ENCODE measurements at regions not wholly inside any gene's neighbourhood (a gene's known extent, or its start where the extent isn't known, plus 50 kb on each side); places are given as distances from the start of the nearest gene placed in this dataset.
"Not testable (repeated sequence)": the region's sequence is repeated elsewhere in the genome, so short reads cannot be mapped to it uniquely, and the experiment has no call there.

DNA sequence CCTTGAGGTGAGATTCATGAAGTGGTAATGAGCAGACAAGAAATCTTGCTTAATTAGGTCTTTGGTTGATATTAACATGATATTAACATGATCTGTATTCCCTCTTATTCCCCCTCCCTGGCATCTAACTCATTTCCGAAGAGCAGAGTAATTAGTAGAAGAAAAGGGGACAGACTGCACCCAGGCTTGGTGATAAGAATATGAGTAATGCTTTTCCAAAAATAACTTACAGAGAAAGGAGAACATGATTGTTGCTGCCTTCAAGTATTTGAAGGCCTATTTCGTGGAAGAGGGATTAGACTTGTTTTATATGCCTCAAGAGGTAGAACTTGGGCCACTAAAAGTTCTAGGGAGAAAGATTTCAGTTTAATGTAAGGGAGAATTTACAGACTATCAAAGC, 130.6 kb upstream of the ATP5MC3 start:
- no peak for DNase-seq

DNA sequence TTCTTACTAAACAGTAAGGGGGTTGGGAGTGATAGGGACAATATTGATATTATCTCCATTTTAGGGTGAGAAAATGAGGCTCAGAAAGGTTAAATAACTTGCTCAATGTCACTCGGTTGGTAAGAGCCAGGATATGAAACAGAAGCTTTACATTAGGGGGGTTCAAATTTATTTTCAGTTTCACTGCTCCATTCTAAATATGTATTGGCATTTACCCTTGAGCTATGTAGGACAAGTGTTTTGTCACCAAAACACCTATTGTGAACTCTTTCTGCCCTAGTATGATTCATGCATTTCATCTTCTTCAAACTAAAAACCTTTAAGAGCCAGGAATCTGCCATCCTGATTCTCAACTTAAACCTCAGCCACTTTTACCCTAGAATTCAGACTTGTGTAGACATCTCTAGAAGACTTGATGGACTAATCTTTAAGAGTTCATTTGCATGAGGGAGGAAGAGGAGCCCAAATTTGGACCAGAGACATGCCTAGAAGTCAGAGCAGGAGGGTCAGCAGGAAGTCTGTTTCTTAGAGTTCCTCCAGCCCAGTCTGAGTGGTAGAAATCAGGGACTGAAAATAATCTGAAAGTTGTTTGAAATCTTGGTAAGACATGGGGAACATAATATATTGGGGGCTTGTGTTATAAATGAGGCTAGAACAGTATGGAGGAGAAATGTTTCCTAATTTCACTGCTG, 129.4 kb upstream of the ATP5MC3 start:
- DNase-seq: no peak

DNA sequence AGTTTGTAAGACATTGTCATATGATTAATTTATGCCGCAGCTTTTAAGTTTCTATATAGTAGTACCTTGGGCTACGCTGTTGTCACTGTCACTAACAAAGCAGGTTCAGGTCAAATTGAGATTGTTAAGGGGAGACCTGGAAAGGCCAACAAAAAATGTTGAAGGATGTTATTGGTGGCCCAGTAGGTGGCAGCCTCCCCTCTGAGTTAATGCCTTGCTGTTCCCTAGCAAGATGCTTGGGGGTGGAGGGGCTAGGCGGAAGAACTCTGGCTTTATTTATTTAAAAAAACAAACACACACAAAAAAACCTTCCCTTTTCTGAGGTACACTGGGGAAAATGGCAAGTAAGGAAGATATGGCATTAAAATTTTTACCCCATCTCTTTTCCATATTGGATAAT, 128.3 kb upstream of the ATP5MC3 start:
- peak; percentile 22 for DNase-seq

DNA sequence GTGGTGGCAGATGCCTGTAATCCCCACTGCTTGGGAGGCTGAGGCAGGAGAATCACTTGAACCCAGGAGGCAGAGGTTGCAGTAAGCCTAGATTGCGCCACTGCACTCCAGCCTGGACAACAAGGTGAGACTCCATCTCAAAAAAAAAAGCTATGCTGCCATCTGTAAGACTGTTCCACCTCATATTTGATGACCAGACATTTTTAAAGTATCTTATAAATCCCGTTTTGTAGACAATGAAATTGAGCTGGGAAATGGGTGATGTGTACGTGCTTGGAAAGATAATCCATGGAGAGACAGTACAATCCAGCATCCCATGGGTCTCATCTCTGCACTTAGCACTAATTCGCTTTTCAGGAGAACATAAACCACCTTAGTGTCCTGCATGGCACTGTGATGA, 126.5 kb upstream of the ATP5MC3 start:
- no peak for DNase-seq

DNA sequence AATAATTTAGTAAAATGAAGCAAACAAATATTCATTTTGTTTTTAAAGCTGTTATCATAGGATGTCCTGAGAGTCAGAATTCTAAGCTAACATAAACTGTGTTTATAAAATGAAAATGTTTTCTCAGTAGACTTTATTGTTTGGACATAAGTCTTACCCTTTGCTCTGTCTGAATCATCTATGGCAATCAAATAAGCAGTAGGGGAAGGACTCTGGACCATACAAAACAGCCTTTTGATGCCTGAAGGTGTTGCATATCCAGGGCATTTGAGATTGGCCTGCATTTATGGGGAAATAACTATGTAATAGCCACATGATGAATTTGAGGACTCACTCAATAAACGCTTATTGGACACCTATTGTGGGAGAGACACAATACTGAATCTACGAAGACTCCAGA, 123.0 kb upstream of the ATP5MC3 start:
- DNase-seq: no peak

DNA sequence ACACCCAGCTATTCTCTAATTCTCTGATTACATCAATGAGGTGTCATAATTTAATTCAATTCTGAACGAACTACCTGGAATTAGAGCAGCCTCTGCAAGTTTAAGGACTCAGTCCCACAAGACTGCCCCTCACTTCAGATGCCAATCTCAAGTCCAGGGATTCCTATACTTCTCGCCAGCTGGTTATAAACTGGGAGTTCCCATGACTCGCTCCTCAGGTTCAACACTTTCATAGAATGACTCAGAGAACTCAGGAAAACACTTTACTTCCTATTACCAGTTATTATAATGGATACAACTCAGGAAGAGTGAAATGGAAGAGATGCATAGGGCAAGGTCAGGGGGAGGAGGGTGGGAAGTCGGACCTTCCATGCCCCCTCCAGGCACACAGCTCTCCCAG, 112.3 kb upstream of the ATP5MC3 start:
- no peak for DNase-seq

DNA sequence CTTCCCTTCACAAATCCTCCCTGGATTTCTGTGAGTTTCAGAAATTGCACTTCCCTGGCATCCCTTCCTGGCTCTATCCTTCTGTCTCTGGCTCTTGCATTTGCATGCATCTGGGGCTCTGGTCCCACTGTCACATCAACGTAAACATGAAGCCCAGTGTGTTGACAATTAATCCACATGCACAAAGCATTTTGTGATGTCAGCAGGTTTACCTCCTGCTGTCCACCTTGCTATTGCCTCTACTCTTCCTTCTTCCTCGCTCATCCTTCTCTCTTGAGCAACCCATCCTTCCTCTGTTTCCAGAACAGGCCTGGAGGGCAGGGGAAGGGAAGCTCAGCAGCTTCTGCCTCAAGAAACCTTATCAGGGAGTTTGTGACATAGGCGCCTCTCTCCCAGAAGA, 111.7 kb upstream of the ATP5MC3 start:
- no peak for DNase-seq

DNA sequence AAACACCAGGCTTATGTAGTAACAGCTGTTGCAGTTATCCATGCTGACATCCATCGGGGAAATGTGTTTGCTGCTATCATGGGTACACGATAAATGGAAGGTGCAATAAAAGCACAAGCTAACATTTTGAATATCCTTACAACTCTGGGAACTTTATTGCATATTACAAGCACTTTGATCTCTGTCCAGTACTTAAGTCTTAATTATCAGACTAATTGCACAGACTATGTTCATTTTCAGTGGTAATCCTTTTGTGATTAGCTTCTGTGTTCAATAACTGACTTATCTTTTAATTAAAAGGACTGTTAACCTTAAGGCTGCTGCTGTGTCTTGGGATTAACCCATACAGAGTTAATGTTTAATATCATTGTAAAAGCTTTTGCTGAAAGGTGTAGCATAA, 101.4 kb upstream of the ATP5MC3 start:
- DNase-seq: no peak

DNA sequence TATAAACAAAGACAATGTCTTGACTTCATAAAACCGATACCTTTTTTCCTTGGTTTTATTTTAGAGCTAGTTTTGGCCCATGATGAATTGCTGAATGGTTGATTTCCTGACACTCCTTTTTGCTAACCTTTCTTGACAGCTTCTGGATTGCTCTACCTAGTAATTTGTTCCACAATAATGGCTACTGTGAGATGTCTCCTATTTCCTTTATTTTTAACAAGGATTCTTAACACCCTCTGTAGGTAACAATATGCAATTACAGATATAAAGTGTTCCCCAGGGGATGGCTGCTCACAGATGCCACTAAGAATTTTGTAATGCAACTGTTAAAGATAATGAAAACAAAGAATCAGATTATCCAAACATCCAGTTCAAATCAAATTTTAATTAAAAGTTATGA, 100.8 kb upstream of the ATP5MC3 start:
- DNase-seq: peak; percentile 36

DNA sequence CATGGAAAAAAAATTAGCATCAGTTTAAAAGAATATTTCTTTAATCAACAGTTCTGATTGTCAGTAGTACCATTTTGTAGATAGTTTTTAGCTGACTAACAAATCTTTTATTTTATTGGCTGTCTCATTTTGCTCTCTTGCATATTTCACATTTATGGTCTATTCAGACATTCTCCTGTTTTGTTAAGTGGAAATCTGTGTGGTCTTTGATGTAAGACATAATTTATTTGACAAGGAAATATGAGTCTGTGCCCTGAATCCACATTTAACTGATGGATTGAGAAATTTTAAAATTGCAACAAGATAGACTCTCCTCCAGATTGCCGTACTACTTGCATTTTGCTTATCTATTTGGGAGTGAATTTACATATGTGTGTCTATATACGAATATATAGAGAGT, 96.3 kb upstream of the ATP5MC3 start:
- DNase-seq: no peak

DNA sequence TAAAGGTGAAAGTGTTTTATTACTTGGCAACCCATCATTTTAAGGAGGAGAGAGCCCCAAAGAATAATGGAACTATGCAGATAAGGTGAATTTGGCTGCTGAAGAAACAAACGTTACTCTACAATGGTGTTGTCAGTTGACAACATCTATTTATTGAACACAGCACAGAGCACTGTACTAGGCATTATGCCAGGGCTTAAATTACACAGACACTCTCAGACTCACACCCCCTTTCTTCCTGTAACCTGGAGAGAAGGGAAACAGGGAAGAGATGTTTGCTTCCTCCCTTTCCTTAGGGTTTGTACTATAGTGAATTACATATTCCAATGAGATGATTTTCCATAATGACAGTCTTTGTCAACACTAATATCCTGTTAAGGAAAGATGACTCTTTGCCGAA, 94.0 kb upstream of the ATP5MC3 start:
- no peak for DNase-seq

DNA sequence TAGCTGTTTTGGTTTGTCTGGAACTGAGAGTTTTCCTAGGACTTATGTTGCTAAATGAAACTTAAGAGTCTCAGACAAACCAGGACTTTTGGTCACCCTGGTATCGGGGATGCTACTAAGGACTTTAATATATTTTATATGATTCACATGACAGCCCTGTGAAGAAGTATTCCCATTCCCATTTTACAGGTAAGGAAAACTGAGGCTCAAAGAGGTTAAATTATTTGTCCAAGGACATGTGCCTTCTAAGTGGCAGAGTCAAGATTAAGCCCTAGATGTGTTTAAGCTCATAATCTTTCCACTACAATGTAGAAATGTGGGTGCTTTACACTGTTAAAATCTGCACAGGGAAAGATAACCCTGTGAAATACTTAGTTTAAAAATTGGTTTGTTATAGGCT, 77.7 kb upstream of the ATP5MC3 start:
- DNase-seq: no peak

DNA sequence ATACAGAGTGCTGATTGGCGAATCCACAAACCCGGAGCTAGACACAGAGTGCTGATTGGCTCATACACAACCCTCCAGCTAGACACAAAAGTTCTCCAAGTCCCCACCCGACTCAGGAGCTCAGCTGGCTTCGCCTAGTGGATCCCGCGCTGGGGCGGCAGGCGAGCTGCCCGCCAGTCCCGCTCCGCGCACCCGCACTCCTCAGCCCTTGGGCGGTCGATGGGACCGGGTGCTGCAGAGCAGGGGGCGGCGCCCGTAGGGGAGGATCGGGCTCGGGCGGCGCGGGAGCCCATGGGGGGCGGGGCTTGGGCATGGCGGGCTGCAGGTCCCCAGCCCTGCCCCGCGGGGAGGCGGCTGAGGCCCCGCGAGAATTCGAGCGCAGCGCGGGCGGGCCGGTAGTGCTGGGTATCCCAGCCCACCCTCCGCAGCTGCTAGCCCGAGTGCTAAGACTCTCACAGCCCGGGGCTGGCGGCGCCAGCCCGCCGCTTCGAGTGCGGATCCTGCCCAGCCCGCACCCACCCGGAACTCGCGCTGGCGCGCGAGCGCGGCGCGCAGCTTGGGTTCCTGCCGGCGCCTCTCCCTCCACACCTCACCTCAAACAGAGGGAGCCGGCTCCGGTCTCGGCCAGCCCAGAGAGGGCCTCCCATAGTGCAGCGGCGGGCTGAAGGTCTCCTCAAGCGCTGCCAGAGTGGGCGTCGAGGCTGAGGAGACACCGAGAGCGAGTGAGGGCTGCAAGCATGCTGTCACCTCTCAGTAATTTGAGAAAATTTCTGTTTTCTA, 75.5 kb upstream of the ATP5MC3 start:
- DNase-seq: no peak

DNA sequence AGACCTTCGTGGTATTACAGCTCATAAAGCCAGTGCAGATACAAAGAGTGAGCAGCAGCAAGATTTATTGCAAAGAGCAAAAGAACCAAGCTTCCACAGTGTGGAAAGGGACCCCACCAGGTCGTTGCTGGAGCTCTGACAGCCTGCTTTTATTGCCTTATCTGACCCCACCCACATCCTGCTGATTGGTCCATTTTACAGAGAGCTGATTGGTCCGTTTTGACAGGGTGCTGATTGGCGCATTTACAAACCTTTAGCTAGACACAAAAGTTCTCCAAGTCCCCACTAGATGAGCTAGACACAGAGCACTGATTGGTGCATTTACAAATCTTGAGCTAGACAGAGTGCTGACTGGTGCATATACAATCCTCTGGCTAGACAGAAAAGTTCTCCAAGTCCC, 74.9 kb upstream of the ATP5MC3 start:
- not testable (repeated sequence) for DNase-seq

DNA sequence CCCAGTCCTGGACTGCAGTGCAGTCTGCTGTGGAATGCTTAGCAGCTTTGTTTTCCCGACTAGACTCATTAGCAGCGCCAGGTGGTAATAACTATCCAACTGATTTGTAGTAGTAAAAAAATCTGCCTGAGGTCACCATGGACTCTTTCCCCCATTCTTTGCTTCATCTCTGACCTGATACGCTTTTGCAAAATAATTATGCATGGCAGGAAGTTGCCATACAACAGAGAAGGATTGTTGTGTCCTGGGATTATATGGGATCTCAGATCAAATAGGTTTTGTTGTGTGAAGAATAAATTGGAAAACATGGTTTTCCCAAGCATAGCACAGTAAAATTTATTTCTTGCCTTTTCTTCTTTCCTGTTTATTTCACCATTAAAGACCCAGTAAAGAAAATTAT, 72.4 kb upstream of the ATP5MC3 start:
- no peak for DNase-seq

DNA sequence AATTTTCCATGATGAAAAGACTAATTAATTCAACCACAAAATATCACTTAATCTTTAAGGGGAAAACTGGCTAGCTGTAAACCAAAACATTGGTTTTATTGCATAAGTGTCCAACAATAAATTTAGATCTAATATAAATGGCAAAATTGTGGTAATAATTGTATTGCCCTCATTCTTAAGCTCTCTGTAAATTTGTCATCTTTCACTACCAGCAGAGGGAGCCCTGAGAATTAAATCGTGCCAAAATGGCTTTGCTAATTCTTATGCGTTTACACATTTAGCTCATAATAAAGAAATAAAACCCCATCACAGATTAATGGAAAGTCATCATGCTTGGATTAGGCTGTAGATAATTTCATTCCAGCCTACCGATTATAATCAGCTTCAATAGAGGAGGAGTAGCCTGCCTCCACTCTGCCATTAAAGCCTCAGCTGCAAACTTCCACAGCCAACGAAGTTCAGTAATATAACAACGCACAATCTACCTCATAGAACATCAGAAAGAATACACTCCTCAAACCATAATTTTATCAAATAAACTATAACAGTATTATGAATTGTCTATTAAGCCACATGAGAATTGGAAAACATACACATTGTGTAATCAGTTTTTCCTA, 70.0 kb upstream of the ATP5MC3 start:
- DNase-seq: peak; percentile 32

DNA sequence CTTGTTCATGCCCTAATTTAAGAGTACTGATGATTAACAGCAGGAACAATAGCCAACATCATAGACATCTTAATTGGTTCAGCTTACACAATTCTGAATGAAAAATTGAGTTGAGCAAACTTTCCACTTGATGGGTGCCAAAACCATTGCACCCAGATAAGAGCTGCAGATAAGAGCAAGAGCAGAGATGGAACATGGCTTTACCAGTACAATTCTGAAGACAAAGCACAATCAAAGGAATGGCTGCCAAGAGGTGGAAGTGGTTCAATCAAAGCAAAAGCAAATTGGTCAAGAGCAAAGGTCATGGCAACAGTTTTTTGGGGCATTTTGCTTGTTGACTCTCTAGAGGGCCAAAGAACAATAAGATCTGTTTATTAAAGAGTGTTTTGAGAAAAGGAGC, 65.6 kb upstream of the ATP5MC3 start:
- DNase-seq: no peak

DNA sequence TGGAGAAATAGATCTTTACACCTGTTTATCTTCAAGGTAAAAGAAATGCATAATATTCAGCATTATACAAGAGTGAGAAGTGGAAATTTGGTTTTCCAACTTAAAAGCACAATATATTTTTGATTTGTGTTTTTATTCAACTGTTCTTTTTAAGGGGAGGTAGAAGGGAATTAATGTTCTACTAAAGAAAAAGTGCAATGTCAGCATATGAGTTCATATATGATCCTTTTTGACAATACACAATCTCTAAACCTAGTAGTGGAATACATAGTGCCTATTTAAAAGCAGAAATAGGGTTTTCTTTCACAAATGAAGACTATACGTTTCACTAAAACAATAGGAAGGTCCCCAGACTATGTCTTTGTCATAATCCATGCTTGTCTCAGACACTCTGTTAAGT, 63.2 kb upstream of the ATP5MC3 start:
- DNase-seq: no peak

DNA sequence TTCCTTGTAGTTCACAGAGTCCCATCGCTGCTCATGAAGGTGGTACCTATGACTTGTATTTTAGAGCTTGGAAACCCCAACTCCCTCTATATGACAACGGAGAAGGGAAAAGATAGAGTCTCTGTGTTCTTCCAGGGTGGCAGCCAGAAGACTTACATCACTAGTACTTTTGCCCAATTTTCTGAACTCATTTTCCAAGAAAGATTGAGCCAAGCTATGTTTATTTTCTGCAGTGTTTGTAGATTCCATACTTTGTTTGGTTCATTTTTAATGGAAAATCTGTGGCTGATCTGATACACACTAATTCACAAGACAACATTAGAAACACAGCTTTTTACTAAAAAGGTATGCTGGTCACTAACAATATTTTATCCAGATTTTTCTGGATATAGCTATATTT, 60.2 kb upstream of the ATP5MC3 start:
- no peak for DNase-seq

DNA sequence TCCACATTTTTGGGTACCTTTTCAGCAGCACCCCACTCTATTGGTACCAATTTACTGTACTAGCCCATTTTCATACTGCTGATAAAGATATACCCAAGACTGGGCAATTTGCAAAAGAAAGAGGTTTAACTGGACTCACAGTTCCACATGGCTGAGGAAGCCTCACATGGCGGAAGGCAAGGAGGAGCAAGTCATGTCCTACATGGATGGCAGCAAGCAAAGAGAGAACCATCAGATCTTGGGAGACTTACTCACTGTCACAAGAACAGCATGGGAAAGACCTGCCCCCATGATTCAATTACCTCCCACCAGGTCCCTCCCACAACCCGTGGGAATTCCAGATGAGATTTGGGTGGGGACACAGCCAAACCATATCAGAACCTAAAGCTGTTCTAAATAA, 58.5 kb upstream of the ATP5MC3 start:
- not testable (repeated sequence) for DNase-seq

DNA sequence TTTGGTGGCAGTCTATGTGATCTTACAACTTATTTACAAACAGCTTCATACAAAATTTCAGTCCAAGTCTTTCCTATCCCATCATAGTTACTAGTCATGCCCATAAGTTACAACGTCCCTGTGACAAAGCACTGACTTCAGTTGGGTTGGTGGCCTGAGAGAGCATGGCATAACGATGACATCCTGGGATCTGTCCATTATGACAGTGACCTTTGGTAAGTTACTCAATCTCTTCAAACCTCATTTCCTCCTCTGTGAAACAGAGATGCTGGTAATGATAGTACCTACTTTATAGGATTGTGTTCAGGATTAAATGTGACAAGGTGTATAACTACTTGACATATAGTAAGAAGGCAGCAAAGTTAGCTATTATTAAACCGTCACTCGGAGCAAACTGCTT, 55.4 kb upstream of the ATP5MC3 start:
- no peak for DNase-seq

DNA sequence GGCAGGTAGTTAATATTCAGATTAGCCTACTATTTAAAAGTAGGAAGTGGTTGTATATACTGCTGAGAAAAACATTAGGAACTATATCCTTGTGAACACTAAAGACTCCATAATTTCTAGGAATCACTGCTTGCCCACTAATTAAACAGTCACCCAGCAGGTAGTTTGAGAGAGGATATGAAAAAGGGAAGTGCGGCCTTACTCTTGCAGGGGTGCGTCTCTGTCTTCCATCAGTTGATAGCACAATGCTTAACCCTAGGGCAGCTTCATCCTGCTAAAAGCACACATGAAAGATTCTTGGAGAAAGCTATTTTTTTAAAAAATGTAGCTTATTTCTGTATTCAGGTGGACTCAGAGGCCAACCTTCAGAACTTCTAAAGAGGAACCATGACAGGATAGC, 53.1 kb upstream of the ATP5MC3 start:
- DNase-seq: no peak

DNA sequence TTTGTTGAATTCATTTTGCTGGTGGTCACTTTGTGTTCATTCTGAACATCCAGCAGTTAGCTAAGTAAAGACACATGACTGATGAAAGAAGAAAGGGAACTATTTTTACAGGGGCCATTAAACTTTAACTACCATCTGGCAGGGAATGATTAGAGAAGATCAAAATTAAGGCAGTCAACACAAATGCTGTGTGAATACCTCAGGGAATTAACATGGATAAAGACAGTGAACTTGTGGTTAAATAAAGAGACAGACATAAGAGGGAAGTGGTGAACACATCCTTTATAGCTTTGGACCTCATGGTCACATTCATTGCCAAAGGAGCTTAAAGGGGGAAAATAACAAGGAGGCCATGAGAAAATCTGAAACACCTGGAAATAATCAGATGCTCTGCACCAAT, 52.6 kb upstream of the ATP5MC3 start:
- no peak for DNase-seq

DNA sequence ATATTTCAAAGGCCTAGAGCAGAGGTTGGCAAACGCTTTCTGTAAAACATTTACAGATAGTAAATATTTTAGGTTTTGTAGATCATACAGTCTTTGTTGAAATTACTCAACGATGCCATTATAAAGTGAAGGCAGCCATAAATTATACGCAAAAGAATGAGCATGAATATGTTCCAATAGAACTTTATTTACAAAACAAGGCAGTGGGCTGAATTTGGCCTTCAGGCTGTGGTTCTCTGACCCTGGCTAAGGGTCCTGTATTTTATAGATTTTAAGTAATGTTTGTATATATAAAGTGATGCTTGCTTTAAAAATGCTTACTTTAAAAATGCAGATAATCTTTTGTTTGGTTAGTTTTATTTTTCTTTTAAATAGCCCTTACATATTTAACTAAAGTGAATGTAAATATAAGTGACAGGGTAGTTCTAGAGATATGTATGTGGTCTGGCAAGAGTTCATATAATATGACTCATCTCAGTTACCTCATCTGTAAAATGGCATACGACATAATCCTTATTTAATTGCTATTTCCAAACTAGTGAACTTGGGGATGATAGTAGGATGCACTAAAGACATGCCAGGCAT, 51.7 kb upstream of the ATP5MC3 start:
- DNase-seq: no peak
